ENCODE measurements at regions not wholly inside any gene's neighbourhood (a gene's known extent, or its start where the extent isn't known, plus 50 kb on each side); places are given as distances from the start of the nearest gene placed in this dataset.

DNA sequence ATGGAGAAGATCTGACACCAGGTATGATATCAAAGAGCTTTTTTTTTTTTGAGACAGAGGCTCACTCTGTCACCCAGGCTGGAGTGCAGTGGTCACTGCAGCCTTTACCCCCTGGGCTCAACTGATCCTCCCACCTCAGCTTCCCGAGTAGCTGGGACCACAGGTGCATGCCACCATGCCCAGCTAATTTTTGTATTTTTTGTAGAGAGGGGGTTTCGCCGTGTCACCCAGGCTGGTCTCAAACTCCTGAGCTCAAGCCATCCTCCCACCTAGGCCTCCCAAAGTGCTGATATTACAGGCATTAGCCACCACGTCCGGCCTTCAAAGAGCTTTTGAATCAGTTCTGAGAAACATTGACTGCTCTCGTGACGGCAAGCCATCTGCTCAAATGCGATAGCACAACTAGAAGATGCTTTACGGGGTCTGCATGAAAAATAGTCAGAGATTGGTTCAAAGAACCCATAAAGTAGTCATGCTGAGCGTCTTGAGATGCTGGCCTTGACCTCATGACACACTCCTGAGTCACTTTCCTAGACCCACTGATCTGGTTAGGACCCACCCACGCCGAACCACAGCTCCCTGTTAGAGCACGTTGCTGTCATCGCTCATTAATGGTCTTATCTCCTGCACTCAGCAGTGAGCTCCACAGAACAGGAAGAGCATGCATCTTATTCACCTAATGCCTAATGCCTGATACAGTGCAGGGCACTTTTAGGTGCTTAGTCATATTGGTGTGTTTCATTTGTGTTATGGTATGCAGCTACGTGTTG is 57.0 kb upstream of the NR2F2 start:
- peaks cover 2 to 30% (median 5%) of the 10 kb centered on the region in 5 donors for H3K27me3 Mint-ChIP-seq
- no peaks in the 10 kb centered on the region for H3K36me3 Mint-ChIP-seq
- DNase-seq = no peak
- H3K4me1 Mint-ChIP-seq = peaks cover 0 to 2% (median 0%) of the 10 kb centered on the region in 4 donors
- H3K27ac Mint-ChIP-seq = no peak overlapping the region
- ATAC-seq = no peak
- H3K9me3 Mint-ChIP-seq = peaks cover 0 to 2% (median 0%) of the 10 kb centered on the region in 9 donors
- POLR2A ChIA-PET = no interaction called here
- no peak overlapping the region for H3K4me3 Mint-ChIP-seq

GRCh38 chr15:96274087-96274440 is 56.4 kb upstream of the NR2F2 start:
- no peaks in the 10 kb centered on the region for H3K36me3 Mint-ChIP-seq
- H3K4me1 Mint-ChIP-seq = peaks cover 0 to 2% (median 0%) of the 10 kb centered on the region in 4 donors
- POLR2A ChIA-PET = no interaction called here
- H3K9me3 Mint-ChIP-seq = peaks cover 0 to 2% (median 0%) of the 10 kb centered on the region in 9 donors
- no peak for ATAC-seq
- no peak overlapping the region for H3K4me3 Mint-ChIP-seq
- no peak for DNase-seq
- no peak overlapping the region for H3K27ac Mint-ChIP-seq
- H3K27me3 Mint-ChIP-seq = peaks cover 2 to 34% (median 5%) of the 10 kb centered on the region in 5 donors

- POLR2A ChIA-PET = no interaction called here
- ATAC-seq = no peak
- H3K9me3 Mint-ChIP-seq = peaks cover 0 to 2% (median 0%) of the 10 kb centered on the region in 9 donors
- no peak overlapping the region for H3K4me3 Mint-ChIP-seq
- peaks cover 2 to 34% (median 5%) of the 10 kb centered on the region in 5 donors for H3K27me3 Mint-ChIP-seq
- no peak for DNase-seq
- no peaks in the 10 kb centered on the region for H3K36me3 Mint-ChIP-seq
- H3K4me1 Mint-ChIP-seq = peaks cover 0 to 2% (median 0%) of the 10 kb centered on the region in 4 donors
- H3K27ac Mint-ChIP-seq = no peak overlapping the region
These were observed 55.8 kb upstream of the NR2F2 start for GRCh38 chr15:96274698-96275097.

- Mint-ChIP-seq H3K4me1 (peaks cover 0 to 2% (median 0%) of the 10 kb centered on the region in 4 donors), H3K4me3 (no peak overlapping the region), H3K27ac (no peak overlapping the region), H3K27me3 (peaks cover 2 to 39% (median 5%) of the 10 kb centered on the region in 5 donors), H3K36me3 (peaks cover 0 to 2% (median 0%) of the 10 kb centered on the region in 3 donors), H3K9me3 (peaks cover under 1 to 6% (median 3%) of the 10 kb centered on the region in 9 donors)
- no peak for DNase-seq
- POLR2A ChIA-PET = no interaction called here
- ATAC-seq = no peak
These were observed 53.9 kb upstream of the NR2F2 start for GRCh38 chr15:96276438-96277210.
